Gastroesophageal sphincter (tissue), 3 donors: ENCODE measurements at regions not wholly inside any gene's neighbourhood (a gene's known extent, or its start where the extent isn't known, plus 50 kb on each side); places are given as distances from the start of the nearest gene placed in this dataset.

Experiments used
- EP300 ChIP-seq: sonication (generic); formaldehyde crosslinking; IDR thresholded peaks from one replicate; pipeline ENCODE4 v1.6.1; 2017; ENCODE audit warnings: antibody characterized with exemption, mild to moderate bottlenecking
- POLR2A ChIP-seq, 2 donors: fragments of 450-650 bp; IDR thresholded peaks; one replicate each; pipeline ENCODE4 v1.6.1; 2017; ENCODE audit warnings: antibody characterized with exemption in 2 of 2, mild to moderate bottlenecking in 2 of 2, moderate library complexity in 1 of 2
- POLR2AphosphoS5 ChIP-seq: sonication (generic); formaldehyde crosslinking; IDR thresholded peaks from one replicate; pipeline ENCODE4 v1.6.1; 2017; ENCODE audit warnings: antibody characterized with exemption
- TF ChIP-seq, protein P1 (sequence below), 4 experiments: fragments of 200-600 bp in 2 of 4; fragments of 450-650 bp in 2 of 4; sonication (generic) in 1 of 4; IDR thresholded peaks; one replicate each; pipeline ENCODE4 v1.5.1; 2017 to 2019; ENCODE audit warnings: antibody characterized with exemption in 4 of 4, mild to moderate bottlenecking in 2 of 4, moderate library complexity in 2 of 4

- TF ChIP-seq POLR2A (IDR thresholded peaks at IDR 0.05) (no peak), POLR2AphosphoS5 (no peak), EP300 (no peak)
- TF ChIP-seq, protein P1, sequence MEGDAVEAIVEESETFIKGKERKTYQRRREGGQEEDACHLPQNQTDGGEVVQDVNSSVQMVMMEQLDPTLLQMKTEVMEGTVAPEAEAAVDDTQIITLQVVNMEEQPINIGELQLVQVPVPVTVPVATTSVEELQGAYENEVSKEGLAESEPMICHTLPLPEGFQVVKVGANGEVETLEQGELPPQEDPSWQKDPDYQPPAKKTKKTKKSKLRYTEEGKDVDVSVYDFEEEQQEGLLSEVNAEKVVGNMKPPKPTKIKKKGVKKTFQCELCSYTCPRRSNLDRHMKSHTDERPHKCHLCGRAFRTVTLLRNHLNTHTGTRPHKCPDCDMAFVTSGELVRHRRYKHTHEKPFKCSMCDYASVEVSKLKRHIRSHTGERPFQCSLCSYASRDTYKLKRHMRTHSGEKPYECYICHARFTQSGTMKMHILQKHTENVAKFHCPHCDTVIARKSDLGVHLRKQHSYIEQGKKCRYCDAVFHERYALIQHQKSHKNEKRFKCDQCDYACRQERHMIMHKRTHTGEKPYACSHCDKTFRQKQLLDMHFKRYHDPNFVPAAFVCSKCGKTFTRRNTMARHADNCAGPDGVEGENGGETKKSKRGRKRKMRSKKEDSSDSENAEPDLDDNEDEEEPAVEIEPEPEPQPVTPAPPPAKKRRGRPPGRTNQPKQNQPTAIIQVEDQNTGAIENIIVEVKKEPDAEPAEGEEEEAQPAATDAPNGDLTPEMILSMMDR (IDR thresholded peaks at IDR 0.05), result no peak
Measured at GRCh38 chr6:78153976-78154375, 501.1 kb downstream of the MEI4 start.
